ENCODE measurements at regions not wholly inside any gene's neighbourhood (a gene's known extent, or its start where the extent isn't known, plus 50 kb on each side); places are given as distances from the start of the nearest gene placed in this dataset.

GRCh38 chr3:165568907-165569462, 268.2 kb downstream of the BCHE start:
- Histone ChIP-seq H2AFZ (ENCODE audit: low read length, unreplicated experiment) (no peak overlapping the region), H3K79me2 (ENCODE audit: control insufficient read depth, insufficient read depth, low read length, unreplicated experiment) (no peaks in the 10 kb centered on the region)

GRCh38 chr3:165555785-165556184, 281.4 kb downstream of the BCHE start:
- H3K27me3 ChIP-seq (ENCODE audit: insufficient read depth, low read length): no peaks in the 10 kb centered on the region
- no peak overlapping the region for H2AFZ ChIP-seq (ENCODE audit: low read length, unreplicated experiment)
- H3K4me1 ChIP-seq (ENCODE audit: control insufficient read depth, insufficient read depth, low read length, unreplicated experiment): no peaks in the 10 kb centered on the region
- H3K27ac ChIP-seq (ENCODE audit: low read depth, low read length): no peak overlapping the region
- H3K4me3 ChIP-seq (ENCODE audit: low read depth, low read length): no peak overlapping the region
- no peaks in the 10 kb centered on the region for H3K79me2 ChIP-seq (ENCODE audit: control insufficient read depth, insufficient read depth, low read length, unreplicated experiment)
- H3K36me3 ChIP-seq (ENCODE audit: insufficient read depth, low read length): no peaks in the 10 kb centered on the region

More at GRCh38 chr3:165568907-165569462, 268.2 kb downstream of the BCHE start:
- H3K27ac ChIP-seq (ENCODE audit: low read depth, low read length): no peak overlapping the region
- no peaks in the 10 kb centered on the region for H3K36me3 ChIP-seq (ENCODE audit: insufficient read depth, low read length)
- H3K4me1 ChIP-seq (ENCODE audit: control insufficient read depth, insufficient read depth, low read length, unreplicated experiment): no peaks in the 10 kb centered on the region
- no peaks in the 10 kb centered on the region for H3K27me3 ChIP-seq (ENCODE audit: insufficient read depth, low read length)
- no peak overlapping the region for H3K4me3 ChIP-seq (ENCODE audit: low read depth, low read length)

- Histone ChIP-seq H3K27ac (ENCODE audit: low read depth, low read length) (no peak overlapping the region), H3K36me3 (ENCODE audit: insufficient read depth, low read length) (no peaks in the 10 kb centered on the region), H3K4me1 (ENCODE audit: control insufficient read depth, insufficient read depth, low read length, unreplicated experiment) (no peaks in the 10 kb centered on the region), H3K27me3 (ENCODE audit: insufficient read depth, low read length) (no peaks in the 10 kb centered on the region), H2AFZ (ENCODE audit: low read length, unreplicated experiment) (no peak overlapping the region), H3K4me3 (ENCODE audit: low read depth, low read length) (no peak overlapping the region), H3K79me2 (ENCODE audit: control insufficient read depth, insufficient read depth, low read length, unreplicated experiment) (no peaks in the 10 kb centered on the region)
Measured at GRCh38 chr3:165553371-165553770, 283.9 kb downstream of the BCHE start.

GRCh38 chr3:165549665-165550064, 287.6 kb downstream of the BCHE start:
- Histone ChIP-seq H2AFZ (ENCODE audit: low read length, unreplicated experiment) (no peak overlapping the region), H3K27me3 (ENCODE audit: insufficient read depth, low read length) (no peaks in the 10 kb centered on the region), H3K27ac (ENCODE audit: low read depth, low read length) (no peak overlapping the region), H3K4me3 (ENCODE audit: low read depth, low read length) (no peak overlapping the region), H3K79me2 (ENCODE audit: control insufficient read depth, insufficient read depth, low read length, unreplicated experiment) (no peaks in the 10 kb centered on the region), H3K4me1 (ENCODE audit: control insufficient read depth, insufficient read depth, low read length, unreplicated experiment) (no peaks in the 10 kb centered on the region), H3K36me3 (ENCODE audit: insufficient read depth, low read length) (no peaks in the 10 kb centered on the region)

- Histone ChIP-seq H3K36me3 (ENCODE audit: insufficient read depth, low read length) (no peaks in the 10 kb centered on the region), H3K79me2 (ENCODE audit: control insufficient read depth, insufficient read depth, low read length, unreplicated experiment) (no peaks in the 10 kb centered on the region), H2AFZ (ENCODE audit: low read length, unreplicated experiment) (no peak overlapping the region), H3K4me3 (ENCODE audit: low read depth, low read length) (no peak overlapping the region), H3K27me3 (ENCODE audit: insufficient read depth, low read length) (no peaks in the 10 kb centered on the region), H3K4me1 (ENCODE audit: control insufficient read depth, insufficient read depth, low read length, unreplicated experiment) (no peaks in the 10 kb centered on the region), H3K27ac (ENCODE audit: low read depth, low read length) (no peak overlapping the region)
Measured at GRCh38 chr3:165549037-165549436, 288.2 kb downstream of the BCHE start.

- Histone ChIP-seq H3K4me1 (ENCODE audit: control insufficient read depth, insufficient read depth, low read length, unreplicated experiment) (no peaks in the 10 kb centered on the region), H3K27me3 (ENCODE audit: insufficient read depth, low read length) (no peaks in the 10 kb centered on the region), H3K79me2 (ENCODE audit: control insufficient read depth, insufficient read depth, low read length, unreplicated experiment) (no peaks in the 10 kb centered on the region), H3K36me3 (ENCODE audit: insufficient read depth, low read length) (no peaks in the 10 kb centered on the region), H3K4me3 (ENCODE audit: low read depth, low read length) (no peak overlapping the region), H3K27ac (ENCODE audit: low read depth, low read length) (no peak overlapping the region), H2AFZ (ENCODE audit: low read length, unreplicated experiment) (no peak overlapping the region)
Measured at GRCh38 chr3:165545059-165545458, 292.2 kb downstream of the BCHE start.

GRCh38 chr3:165544432-165544831, 292.8 kb downstream of the BCHE start:
- Histone ChIP-seq H3K4me1 (ENCODE audit: control insufficient read depth, insufficient read depth, low read length, unreplicated experiment) (no peaks in the 10 kb centered on the region), H3K79me2 (ENCODE audit: control insufficient read depth, insufficient read depth, low read length, unreplicated experiment) (no peaks in the 10 kb centered on the region), H3K36me3 (ENCODE audit: insufficient read depth, low read length) (no peaks in the 10 kb centered on the region), H3K27me3 (ENCODE audit: insufficient read depth, low read length) (no peaks in the 10 kb centered on the region), H3K4me3 (ENCODE audit: low read depth, low read length) (no peak overlapping the region), H2AFZ (ENCODE audit: low read length, unreplicated experiment) (no peak overlapping the region), H3K27ac (ENCODE audit: low read depth, low read length) (no peak overlapping the region)

- Histone ChIP-seq H3K79me2 (ENCODE audit: control insufficient read depth, insufficient read depth, low read length, unreplicated experiment) (no peaks in the 10 kb centered on the region), H3K27me3 (ENCODE audit: insufficient read depth, low read length) (no peaks in the 10 kb centered on the region), H3K4me3 (ENCODE audit: low read depth, low read length) (no peak overlapping the region), H2AFZ (ENCODE audit: low read length, unreplicated experiment) (no peak overlapping the region), H3K27ac (ENCODE audit: low read depth, low read length) (no peak overlapping the region), H3K4me1 (ENCODE audit: control insufficient read depth, insufficient read depth, low read length, unreplicated experiment) (no peaks in the 10 kb centered on the region), H3K36me3 (ENCODE audit: insufficient read depth, low read length) (no peaks in the 10 kb centered on the region)
Measured at GRCh38 chr3:165538166-165538565, 299.1 kb downstream of the BCHE start.

- Histone ChIP-seq H3K4me3 (ENCODE audit: low read depth, low read length) (no peak overlapping the region), H3K4me1 (ENCODE audit: control insufficient read depth, insufficient read depth, low read length, unreplicated experiment) (no peaks in the 10 kb centered on the region), H3K79me2 (ENCODE audit: control insufficient read depth, insufficient read depth, low read length, unreplicated experiment) (no peaks in the 10 kb centered on the region), H2AFZ (ENCODE audit: low read length, unreplicated experiment) (no peak overlapping the region), H3K27ac (ENCODE audit: low read depth, low read length) (no peak overlapping the region), H3K36me3 (ENCODE audit: insufficient read depth, low read length) (no peaks in the 10 kb centered on the region), H3K27me3 (ENCODE audit: insufficient read depth, low read length) (no peaks in the 10 kb centered on the region)
Measured at GRCh38 chr3:165532851-165533250, 304.4 kb downstream of the BCHE start.

GRCh38 chr3:165529451-165529850, 307.8 kb downstream of the BCHE start:
- no peak overlapping the region for H3K27ac ChIP-seq (ENCODE audit: low read depth, low read length)
- H3K79me2 ChIP-seq (ENCODE audit: control insufficient read depth, insufficient read depth, low read length, unreplicated experiment): no peaks in the 10 kb centered on the region
- H3K36me3 ChIP-seq (ENCODE audit: insufficient read depth, low read length): no peaks in the 10 kb centered on the region

GRCh38 chr3:165526367-165526766, 310.9 kb downstream of the BCHE start:
- no peaks in the 10 kb centered on the region for H3K36me3 ChIP-seq (ENCODE audit: insufficient read depth, low read length)
- H3K27ac ChIP-seq (ENCODE audit: low read depth, low read length): no peak overlapping the region
- no peaks in the 10 kb centered on the region for H3K79me2 ChIP-seq (ENCODE audit: control insufficient read depth, insufficient read depth, low read length, unreplicated experiment)
- no peaks in the 10 kb centered on the region for H3K27me3 ChIP-seq (ENCODE audit: insufficient read depth, low read length)
- H3K4me1 ChIP-seq (ENCODE audit: control insufficient read depth, insufficient read depth, low read length, unreplicated experiment): no peaks in the 10 kb centered on the region
- no peak overlapping the region for H2AFZ ChIP-seq (ENCODE audit: low read length, unreplicated experiment)
- H3K4me3 ChIP-seq (ENCODE audit: low read depth, low read length): no peak overlapping the region

More at GRCh38 chr3:165529451-165529850, 307.8 kb downstream of the BCHE start:
- H3K27me3 ChIP-seq (ENCODE audit: insufficient read depth, low read length): no peaks in the 10 kb centered on the region
- H3K4me1 ChIP-seq (ENCODE audit: control insufficient read depth, insufficient read depth, low read length, unreplicated experiment): no peaks in the 10 kb centered on the region
- no peak overlapping the region for H3K4me3 ChIP-seq (ENCODE audit: low read depth, low read length)
- H2AFZ ChIP-seq (ENCODE audit: low read length, unreplicated experiment): no peak overlapping the region
